ENCODE measurements at regions not wholly inside any gene's neighbourhood (a gene's known extent, or its start where the extent isn't known, plus 50 kb on each side); places are given as distances from the start of the nearest gene placed in this dataset.

DNA sequence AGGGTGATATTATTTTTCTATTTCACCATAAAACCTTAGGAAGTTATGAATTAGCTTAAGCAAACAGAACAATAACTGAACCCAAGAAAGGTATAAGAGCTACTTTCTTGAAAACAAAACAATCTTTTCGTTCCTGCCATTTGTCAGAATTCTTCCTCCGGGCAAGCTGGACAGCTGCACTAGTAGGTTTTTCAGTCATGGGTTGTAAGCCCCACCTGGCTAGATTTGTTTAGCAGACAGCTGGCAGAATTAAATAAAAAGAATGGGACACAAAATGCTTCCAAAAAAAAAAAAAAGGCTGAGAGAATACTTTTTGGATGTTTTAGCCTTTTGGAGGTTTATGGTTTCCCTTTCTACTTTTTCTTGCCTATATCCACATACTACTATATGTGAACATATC, 694.1 kb downstream of the ARHGAP15 start:
- TF ChIP-seq, protein P1, sequence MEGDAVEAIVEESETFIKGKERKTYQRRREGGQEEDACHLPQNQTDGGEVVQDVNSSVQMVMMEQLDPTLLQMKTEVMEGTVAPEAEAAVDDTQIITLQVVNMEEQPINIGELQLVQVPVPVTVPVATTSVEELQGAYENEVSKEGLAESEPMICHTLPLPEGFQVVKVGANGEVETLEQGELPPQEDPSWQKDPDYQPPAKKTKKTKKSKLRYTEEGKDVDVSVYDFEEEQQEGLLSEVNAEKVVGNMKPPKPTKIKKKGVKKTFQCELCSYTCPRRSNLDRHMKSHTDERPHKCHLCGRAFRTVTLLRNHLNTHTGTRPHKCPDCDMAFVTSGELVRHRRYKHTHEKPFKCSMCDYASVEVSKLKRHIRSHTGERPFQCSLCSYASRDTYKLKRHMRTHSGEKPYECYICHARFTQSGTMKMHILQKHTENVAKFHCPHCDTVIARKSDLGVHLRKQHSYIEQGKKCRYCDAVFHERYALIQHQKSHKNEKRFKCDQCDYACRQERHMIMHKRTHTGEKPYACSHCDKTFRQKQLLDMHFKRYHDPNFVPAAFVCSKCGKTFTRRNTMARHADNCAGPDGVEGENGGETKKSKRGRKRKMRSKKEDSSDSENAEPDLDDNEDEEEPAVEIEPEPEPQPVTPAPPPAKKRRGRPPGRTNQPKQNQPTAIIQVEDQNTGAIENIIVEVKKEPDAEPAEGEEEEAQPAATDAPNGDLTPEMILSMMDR (IDR thresholded peaks at IDR 0.05): no peak
- no peak for ATAC-seq
- intact Hi-C loops (cut with DNase I): no loop called here
- Histone ChIP-seq H3K9me3 (no peaks in the 10 kb centered on the region), H3K27ac (no peak overlapping the region), H3K4me3 (no peak overlapping the region), H3K27me3 (no peaks in the 10 kb centered on the region), H3K4me1 (no peaks in the 10 kb centered on the region), H3K36me3 (no peaks in the 10 kb centered on the region)
- no peak for DNase-seq
- WGBS, 2 donors: 79 to 86% methylated on average over 2 of the region's 2 CpGs
- no peak for FAIRE-seq

DNA sequence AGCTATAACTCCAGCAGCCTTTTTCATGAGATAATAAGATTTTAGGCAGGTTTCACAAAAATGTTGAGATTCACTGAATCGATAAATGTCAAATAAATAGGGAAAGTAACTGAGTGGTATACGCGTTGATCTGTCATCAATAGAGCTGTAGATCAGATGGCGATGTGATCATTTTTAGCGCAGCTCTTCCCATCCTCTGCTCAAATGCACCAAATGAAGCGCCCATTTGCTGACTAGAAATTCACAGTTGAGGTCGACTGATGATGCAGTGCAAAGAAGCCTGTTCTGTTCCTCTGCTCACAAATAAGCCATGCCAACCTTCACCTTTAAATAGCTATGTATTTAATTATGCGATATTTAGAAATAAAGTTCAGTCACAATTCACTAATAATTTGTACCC, 693.5 kb downstream of the ARHGAP15 start:
- H3K27ac ChIP-seq: no peak overlapping the region
- no peaks in the 10 kb centered on the region for H3K9me3 ChIP-seq
- no peak overlapping the region for H3K4me3 ChIP-seq
- WGBS, 2 donors: 92 to 93% methylated on average over 8 of the region's 8 CpGs
- TF ChIP-seq, protein P1 (IDR thresholded peaks at IDR 0.05): no peak
- H3K36me3 ChIP-seq: no peaks in the 10 kb centered on the region
- intact Hi-C loops (cut with DNase I): no loop called here
- DNase-seq (no peak), ATAC-seq (no peak), FAIRE-seq (no peak)
- no peaks in the 10 kb centered on the region for H3K27me3 ChIP-seq
- H3K4me1 ChIP-seq: no peaks in the 10 kb centered on the region

DNA sequence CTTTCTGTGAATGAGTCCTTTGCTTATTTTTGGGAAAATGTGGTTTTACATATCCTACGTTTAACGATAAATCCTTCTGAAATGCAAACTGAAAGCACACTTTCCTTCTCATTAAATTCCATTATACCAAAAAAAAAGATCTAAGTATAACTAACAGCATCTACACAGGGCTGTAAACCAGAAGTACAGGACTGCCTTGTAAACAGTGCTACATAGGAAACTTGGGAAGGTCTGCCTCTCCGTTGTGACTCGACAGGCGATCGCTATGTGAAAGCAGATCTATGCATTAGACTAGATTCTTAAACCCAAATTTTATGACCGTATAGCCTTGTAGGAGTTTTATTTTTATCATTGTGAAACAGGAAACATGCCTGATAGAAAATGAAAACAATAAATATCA, 690.5 kb downstream of the ARHGAP15 start:
- H3K27me3 ChIP-seq: no peaks in the 10 kb centered on the region
- no peak overlapping the region for H3K4me3 ChIP-seq
- TF ChIP-seq, protein P1 (IDR thresholded peaks at IDR 0.05): no peak
- WGBS, 2 donors: 90% methylated on average over 7 of the region's 7 CpGs
- no peak overlapping the region for H3K27ac ChIP-seq
- no peak for FAIRE-seq
- ATAC-seq: no peak
- no peaks in the 10 kb centered on the region for H3K4me1 ChIP-seq
- intact Hi-C loops (cut with DNase I): no loop called here
- H3K9me3 ChIP-seq: no peaks in the 10 kb centered on the region
- no peaks in the 10 kb centered on the region for H3K36me3 ChIP-seq
- DNase-seq: no peak

DNA sequence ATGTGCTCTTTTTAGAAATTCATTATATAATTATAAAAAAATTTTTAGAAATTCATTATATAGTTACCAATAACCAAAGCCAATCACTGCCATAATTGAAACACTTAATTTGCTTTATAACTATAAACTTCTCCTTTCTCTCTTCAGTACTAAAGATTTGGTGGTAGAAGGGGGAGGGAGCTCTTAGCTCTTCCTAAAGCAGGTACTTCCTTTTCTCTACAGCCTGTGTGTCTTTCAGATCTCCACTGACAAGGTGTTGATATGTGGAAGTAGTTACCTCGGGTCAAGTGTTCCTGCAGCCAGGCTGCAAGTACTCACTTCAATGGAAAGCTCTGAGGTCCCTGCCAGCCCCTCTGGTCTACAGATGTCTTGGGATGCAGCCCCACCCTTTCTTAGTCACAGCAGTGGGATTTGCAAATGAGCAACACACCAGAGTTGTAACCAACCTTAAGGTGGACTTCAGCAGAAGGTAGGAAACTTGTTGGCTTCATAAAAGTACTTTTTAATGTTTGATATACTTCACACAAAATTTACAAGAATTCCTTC, 690.0 kb downstream of the ARHGAP15 start:
- DNase-seq (no peak), ATAC-seq (no peak), FAIRE-seq (no peak)
- intact Hi-C loops (cut with DNase I): no loop called here
- Histone ChIP-seq H3K36me3 (no peaks in the 10 kb centered on the region), H3K27me3 (no peaks in the 10 kb centered on the region), H3K4me1 (no peaks in the 10 kb centered on the region), H3K9me3 (no peaks in the 10 kb centered on the region), H3K27ac (no peak overlapping the region), H3K4me3 (no peak overlapping the region)
- TF ChIP-seq, protein P1 (IDR thresholded peaks at IDR 0.05): no peak
- WGBS, 2 donors: 36 to 59% methylated on average over 1 of the region's 1 CpG

All from pancreas (tissue), 10 donors.